OCI-LY7 (cell line): ENCODE measurements at regions not wholly inside any gene's neighbourhood (a gene's known extent, or its start where the extent isn't known, plus 50 kb on each side); places are given as distances from the start of the nearest gene placed in this dataset.
A peak's percentile ranks its signal among the peaks of the same experiment; 100 is the strongest.

Experiments used
- BruUV-seq: library from RNA; stranded (reverse); fragments of 400-500 nt; replicated peaks from 2 replicates; lab custom pipeline; 2021; lab: Mats Ljungman, UMichigan
- CTCF ChIA-PET: fragments of 300-600 bp; sonication (Branson Sonifier 250); formaldehyde crosslinking; loops from one replicate; lab custom pipeline; 2022; ENCODE audit warnings: antibody characterized with exemption; ENCODE audit not compliant: unreplicated experiment; lab: Charles Lee
- POLR2A ChIA-PET: fragments of 300-600 bp; sonication (Branson Sonifier 250); formaldehyde crosslinking; loops from one replicate; lab custom pipeline; 2022; ENCODE audit warnings: antibody characterized with exemption; lab: Charles Lee
- DNase-seq: peaks from one replicate; pipeline ENCODE4 v3.0.0-alpha.2; 2015; ENCODE audit warnings: low spot score
- H2AFZ ChIP-seq: fragments of 200-600 bp; sonication (generic), shearing (Covaris generic); 2 replicates; pipeline ENCODE4 v1.6.1; 2014; ENCODE audit warnings: mild to moderate bottlenecking, antibody characterized with exemption, low read length, moderate library complexity
- H3K27ac ChIP-seq: fragments of 200-600 bp; sonication (generic); 2 replicates; pipeline ENCODE4 v1.5.1; 2014; ENCODE audit warnings: mixed run types, low read depth, mild to moderate bottlenecking, moderate library complexity, low read length, inconsistent platforms; ENCODE audit not compliant: poor library complexity, severe bottlenecking
- H3K36me3 ChIP-seq: fragments of 200-600 bp; sonication (generic); 2 replicates; pipeline ENCODE4 v1.6.1; 2014; ENCODE audit warnings: mild to moderate bottlenecking, antibody characterized with exemption, low read length, moderate library complexity, mixed read lengths; ENCODE audit not compliant: insufficient read depth
- H3K4me1 ChIP-seq: fragments of 200-600 bp; sonication (generic); 2 replicates; pipeline ENCODE4 v1.5.1; 2014; ENCODE audit warnings: mild to moderate bottlenecking, low read length; ENCODE audit not compliant: insufficient read depth, poor library complexity, severe bottlenecking
- H3K4me2 ChIP-seq: fragments of 200-600 bp; sonication (generic); 2 replicates; pipeline ENCODE4 v1.6.1; 2014; ENCODE audit warnings: mild to moderate bottlenecking, low read length
- H3K4me3 ChIP-seq: fragments of 200-600 bp; sonication (generic); 2 replicates; pipeline ENCODE4 v1.5.1; 2014; ENCODE audit warnings: mild to moderate bottlenecking, low read depth, low read length; ENCODE audit not compliant: poor library complexity, severe bottlenecking
- H3K79me2 ChIP-seq: fragments of 200-600 bp; sonication (generic); 2 replicates; pipeline ENCODE4 v1.6.1; 2016; ENCODE audit warnings: low read depth, mild to moderate bottlenecking, low read length, moderate library complexity, mixed read lengths; ENCODE audit not compliant: insufficient read depth
- H3K9me2 ChIP-seq: fragments of 200-600 bp; sonication (generic); 2 replicates; pipeline ENCODE4 v1.6.1; 2016; ENCODE audit warnings: mild to moderate bottlenecking, low read length, mixed read lengths; ENCODE audit not compliant: insufficient read depth
- H3K9me3 ChIP-seq: fragments of 200-600 bp; sonication (generic); 2 replicates; pipeline ENCODE4 v1.6.1; 2014; ENCODE audit warnings: mild to moderate bottlenecking, mixed run types, low read length, mixed read lengths
- H4K20me1 ChIP-seq: fragments of 200-600 bp; sonication (generic); 2 replicates; pipeline ENCODE4 v1.6.1; 2014; ENCODE audit warnings: mild to moderate bottlenecking, antibody characterized with exemption, low read length, moderate library complexity, mixed read lengths; ENCODE audit not compliant: insufficient read depth
- CTCF ChIP-seq: fragments of 200-600 bp; sonication (generic); conservative IDR thresholded peaks from 2 replicates; pipeline ENCODE4 v1.5.1; 2014; ENCODE audit warnings: mild to moderate bottlenecking, antibody characterized with exemption, low read length, moderate library complexity, mixed read lengths
- EZH2phosphoT487 ChIP-seq: fragments of 200-600 bp; sonication (generic); IDR thresholded peaks from 2 replicates; pipeline ENCODE4 v1.6.1; 2018; ENCODE audit warnings: low read depth, borderline replicate concordance, mild to moderate bottlenecking, mixed run types, antibody characterized with exemption, low read length, moderate library complexity, mixed read lengths
- intact Hi-C: fragments of 100-400 bp; cut with micrococcal nuclease; formaldehyde crosslinking; loops from one replicate; pipeline ENCODE4 v1.10.0; 2022; ENCODE audit not compliant: unreplicated experiment

DNA sequence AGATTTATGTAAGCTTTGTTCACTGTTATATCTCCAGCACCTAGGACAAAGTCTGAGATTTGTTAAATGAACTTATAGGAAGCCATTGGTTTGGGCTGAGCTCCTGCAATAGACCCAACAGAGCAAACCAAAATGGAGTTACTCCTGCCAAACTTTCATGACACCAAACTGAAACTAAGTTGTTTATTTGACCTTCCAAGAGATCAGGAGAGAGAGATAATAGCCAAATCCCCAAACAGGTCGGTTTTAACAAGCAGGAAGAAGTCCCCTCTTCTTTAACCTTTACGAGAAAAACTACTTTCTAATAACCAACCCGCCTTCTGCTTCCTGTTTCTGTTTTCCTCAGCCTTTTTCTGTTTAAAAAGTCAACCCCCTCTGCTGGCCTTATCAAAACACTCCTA lies 54.9 kb upstream of the ATP12A start:
- CTCF ChIA-PET, result no interaction called here
- Histone ChIP-seq H3K4me3 (no peak overlapping the region), H3K27ac (peak overlapping the region; percentile 32), H4K20me1 (no peaks in the 10 kb centered on the region), H3K9me3 (no peaks in the 10 kb centered on the region), H2AFZ (peak overlapping the region; percentile 81), H3K79me2 (no peaks in the 10 kb centered on the region), H3K36me3 (no peaks in the 10 kb centered on the region), H3K4me1 (peaks cover 23% of the 10 kb centered on the region), H3K9me2 (no peaks in the 10 kb centered on the region), H3K4me2 (peak overlapping the region; percentile 51)
- TF ChIP-seq CTCF (no peak), EZH2phosphoT487 (no peak)
- intact Hi-C loops, result no loop called here
- BruUV-seq, result no TSS peak
- peak; percentile 43 for DNase-seq
- POLR2A ChIA-PET, result no interaction called here

GRCh38 chr13:24625870-24626849 lies 54.0 kb upstream of the ATP12A start:
- BruUV-seq, result no TSS peak
- peak overlapping the region; percentile 81 for H2AFZ ChIP-seq
- no peaks in the 10 kb centered on the region for H4K20me1 ChIP-seq
- peak overlapping the region; percentile 51 for H3K4me2 ChIP-seq
- intact Hi-C loops, result no loop called here
- no peaks in the 10 kb centered on the region for H3K9me3 ChIP-seq
- no peak for TF ChIP-seq CTCF
- TF ChIP-seq EZH2phosphoT487, result no peak
- ChIA-PET CTCF (no interaction called here), POLR2A (interaction anchor here (1.1 kb wide), 1 partner anchor 19 kb away, joined by 4 read pairs; no protein-coding TSS in a partner anchor)
- no peak overlapping the region for H3K4me3 ChIP-seq
- peak; percentile 44 for DNase-seq
- H3K9me2 ChIP-seq, result no peaks in the 10 kb centered on the region
- H3K79me2 ChIP-seq, result no peaks in the 10 kb centered on the region
- H3K36me3 ChIP-seq, result no peaks in the 10 kb centered on the region
- H3K27ac ChIP-seq, result peak overlapping the region; percentile 32
- peaks cover 29% of the 10 kb centered on the region for H3K4me1 ChIP-seq
